ENCODE measurements at regions not wholly inside any gene's neighbourhood (a gene's known extent, or its start where the extent isn't known, plus 50 kb on each side); places are given as distances from the start of the nearest gene placed in this dataset.

DNA sequence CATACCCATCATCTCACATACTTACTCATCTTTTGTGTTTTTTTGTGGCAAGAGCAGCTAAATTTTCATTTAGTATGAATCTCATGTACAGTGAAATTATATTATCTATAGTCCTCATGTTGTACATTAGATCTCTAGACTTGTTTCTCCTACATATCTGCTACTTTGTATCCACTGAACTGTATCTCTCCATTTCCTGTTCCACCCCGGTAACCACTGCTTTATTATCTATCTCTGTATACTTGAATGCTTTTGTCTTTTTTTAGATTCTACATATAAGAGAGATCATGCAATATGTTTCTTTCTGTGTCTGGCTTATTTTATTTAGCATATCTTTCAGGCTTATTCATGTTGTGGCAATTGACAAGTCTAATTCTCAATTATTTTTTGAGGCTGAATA, 125.1 kb downstream of the ANKRD7 start:
- no peak overlapping the region for H3K4me3 ChIP-seq (ENCODE audit: low read depth, low read length)
- no peak for TF ChIP-seq CTCF (IDR thresholded peaks at IDR 0.05; ENCODE audit: borderline replicate concordance, insufficient read depth, low read depth, low read length)

DNA sequence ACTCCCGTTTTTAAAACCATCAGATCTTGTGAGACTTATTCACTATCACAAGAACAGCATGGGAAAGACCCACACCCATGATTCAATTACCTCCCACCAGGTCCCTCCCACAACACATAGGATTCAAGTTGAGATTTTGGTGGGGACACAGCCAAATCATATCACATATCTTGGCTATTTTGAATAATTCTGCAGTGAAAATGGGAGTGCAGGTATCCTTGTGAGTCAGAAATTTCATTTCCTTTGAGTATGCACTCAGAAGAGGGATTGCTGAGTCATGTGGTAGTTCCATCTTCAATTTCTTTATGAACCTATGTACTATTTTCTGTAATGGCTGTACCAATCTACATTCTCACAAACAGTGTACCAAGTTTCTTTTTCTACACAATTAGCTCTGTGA, 125.8 kb downstream of the ANKRD7 start:
- H3K4me3 ChIP-seq (ENCODE audit: low read depth, low read length): no peak overlapping the region
- no peak for TF ChIP-seq CTCF (IDR thresholded peaks at IDR 0.05; ENCODE audit: borderline replicate concordance, insufficient read depth, low read depth, low read length)

DNA sequence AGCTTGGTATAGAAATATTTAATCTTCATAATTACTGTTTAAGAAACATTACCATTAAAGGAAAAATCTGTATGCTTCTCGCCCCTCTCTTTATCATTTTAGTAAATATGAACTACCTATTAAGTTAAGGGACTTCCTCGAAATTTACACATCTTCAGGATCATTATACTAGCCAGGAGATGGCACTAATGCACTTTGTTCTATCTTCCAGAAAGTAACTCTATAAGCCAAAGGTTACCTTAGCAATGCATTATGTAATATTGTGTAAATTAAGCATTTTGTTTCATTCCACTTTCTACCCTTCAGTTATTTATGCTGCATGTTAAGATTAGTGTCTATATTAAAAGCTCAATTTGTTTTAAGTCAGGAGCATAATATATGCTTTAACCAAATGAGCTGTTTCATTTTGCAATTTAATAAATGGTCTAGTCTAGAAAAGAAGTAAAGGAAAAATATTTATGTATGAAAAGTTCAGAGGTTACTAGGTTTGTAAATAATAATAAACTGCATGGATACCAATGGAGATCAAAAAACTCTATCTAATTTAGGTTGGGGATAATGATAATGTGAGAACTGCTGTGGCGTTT, 128.5 kb downstream of the ANKRD7 start:
- TF ChIP-seq CTCF (IDR thresholded peaks at IDR 0.05; ENCODE audit: borderline replicate concordance, insufficient read depth, low read depth, low read length): no peak
- no peak overlapping the region for H3K4me3 ChIP-seq (ENCODE audit: low read depth, low read length)

GRCh38 chr7:118366363-118366762, 141.9 kb downstream of the ANKRD7 start:
- H3K4me3 ChIP-seq (ENCODE audit: low read depth, low read length): no peak overlapping the region
- TF ChIP-seq CTCF (IDR thresholded peaks at IDR 0.05; ENCODE audit: borderline replicate concordance, insufficient read depth, low read depth, low read length): no peak

DNA sequence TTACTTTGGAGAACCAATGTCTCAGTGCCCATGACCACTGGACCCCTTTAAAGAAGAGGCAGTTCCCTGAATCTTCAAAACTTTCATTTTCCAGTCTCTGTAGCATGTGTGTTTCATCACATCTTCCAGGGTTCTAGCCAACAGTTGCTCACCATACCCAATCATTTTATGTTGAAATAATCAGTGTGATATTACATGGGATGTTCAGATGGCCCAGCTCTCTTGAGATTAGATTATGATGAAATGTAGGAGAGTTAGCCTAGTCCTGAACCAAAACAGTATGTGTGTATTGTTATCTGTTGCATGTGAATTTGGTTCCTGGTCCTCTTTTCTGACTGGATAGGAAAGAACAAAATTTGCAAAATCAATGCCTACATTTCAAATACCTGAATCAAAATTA, 144.5 kb downstream of the ANKRD7 start:
- no peak overlapping the region for H3K4me3 ChIP-seq (ENCODE audit: low read depth, low read length)
- TF ChIP-seq CTCF (IDR thresholded peaks at IDR 0.05; ENCODE audit: borderline replicate concordance, insufficient read depth, low read depth, low read length): no peak

GRCh38 chr7:118369987-118370386, 145.5 kb downstream of the ANKRD7 start:
- TF ChIP-seq CTCF (IDR thresholded peaks at IDR 0.05; ENCODE audit: borderline replicate concordance, insufficient read depth, low read depth, low read length): no peak
- H3K4me3 ChIP-seq (ENCODE audit: low read depth, low read length): no peak overlapping the region

- TF ChIP-seq CTCF (IDR thresholded peaks at IDR 0.05; ENCODE audit: borderline replicate concordance, insufficient read depth, low read depth, low read length): no peak
- no peak overlapping the region for H3K4me3 ChIP-seq (ENCODE audit: low read depth, low read length)
These were observed 148.0 kb downstream of the ANKRD7 start for GRCh38 chr7:118372530-118372929.
